Caco-2 (cell line): ENCODE measurements at regions not wholly inside any gene's neighbourhood (a gene's known extent, or its start where the extent isn't known, plus 50 kb on each side); places are given as distances from the start of the nearest gene placed in this dataset.

Experiments
- BruUV-seq: library from RNA; stranded (reverse); fragments of 400-500 nt; replicated peaks from 2 replicates; lab custom pipeline; 2021; lab: Mats Ljungman, UMichigan
- CTCF ChIA-PET: fragments of 300-600 bp; sonication (Branson Sonifier 250); formaldehyde crosslinking; loops from one replicate; lab custom pipeline; 2022; ENCODE audit warnings: antibody characterized with exemption; lab: Charles Lee
- POLR2A ChIA-PET: fragments of 300-600 bp; sonication (Branson Sonifier 250); formaldehyde crosslinking; loops from one replicate; lab custom pipeline; 2022; ENCODE audit warnings: antibody characterized with exemption; lab: Charles Lee
- DNase-seq, 2 experiments: peaks; one replicate each; pipeline versions ENCODE4 v3.0.0 to v3.0.0-alpha.2; 2020 to 2022
- H3K27me3 ChIP-seq: replicated peaks from 2 replicates; pipeline ENCODE4 v1.6.0; 2011; ENCODE audit warnings: low read length; ENCODE audit not compliant: control insufficient read depth, insufficient read depth
- H3K36me3 ChIP-seq: 2 replicates; pipeline ENCODE4 v1.5.1; 2011; ENCODE audit warnings: low read length; ENCODE audit not compliant: control insufficient read depth, insufficient read depth
- H3K4me1 ChIP-seq: fragments of 250-450 bp; sonication (Bioruptor Pico); 2 replicates; pipeline ENCODE4 v1.5.1; 2020; ENCODE audit warnings: mild to moderate bottlenecking
- H3K4me3 ChIP-seq: 2 replicates; pipeline ENCODE4 v1.5.1; 2011; ENCODE audit warnings: low read depth, mild to moderate bottlenecking, control low read depth, low read length
- H3K9me3 ChIP-seq: fragments of 250-450 bp; sonication (Bioruptor Pico); 2 replicates; pipeline ENCODE4 v1.5.1; 2020; ENCODE audit warnings: mild to moderate bottlenecking, moderate library complexity
- H3K27ac Mint-ChIP-seq: one replicate; pipeline ENCODE4 v1.8.0; 2022; ENCODE audit warnings: mixed read lengths; ENCODE audit not compliant: unreplicated experiment
- H3K27me3 Mint-ChIP-seq: one replicate; pipeline ENCODE4 v1.8.0; 2022; ENCODE audit warnings: mixed read lengths; ENCODE audit not compliant: insufficient read depth, unreplicated experiment
- H3K36me3 Mint-ChIP-seq: one replicate; pipeline ENCODE4 v1.8.0; 2022; ENCODE audit warnings: mild to moderate bottlenecking, mixed read lengths; ENCODE audit not compliant: insufficient read depth, unreplicated experiment
- H3K4me1 Mint-ChIP-seq: one replicate; pipeline ENCODE4 v1.8.0; 2022; ENCODE audit warnings: low read depth, mixed read lengths; ENCODE audit not compliant: unreplicated experiment
- H3K4me3 Mint-ChIP-seq: one replicate; pipeline ENCODE4 v1.8.0; 2022; ENCODE audit warnings: mild to moderate bottlenecking, moderate library complexity, mixed read lengths; ENCODE audit not compliant: unreplicated experiment
- H3K9me3 Mint-ChIP-seq: one replicate; pipeline ENCODE4 v1.8.0; 2022; ENCODE audit warnings: mixed read lengths; ENCODE audit not compliant: unreplicated experiment
- intact Hi-C: fragments of 100-400 bp; cut with micrococcal nuclease; formaldehyde crosslinking; loops from one replicate; pipeline ENCODE4 v1.10.0; 2022; ENCODE audit not compliant: unreplicated experiment
- TF ChIP-seq, protein P1 (sequence below), 2 experiments: fragments of 200-600 bp in 1 of 2; IDR thresholded peaks; 1 replicate in 1 of 2; 2 replicates in 1 of 2; pipeline versions ENCODE4 v1.5.1 to v1.8.0; 2011 to 2022; ENCODE audit warnings: antibody characterized with exemption in 1 of 2, control low read depth in 1 of 2, inconsistent platforms in 1 of 2, low read depth in 1 of 2, low read length in 1 of 2, mild to moderate bottlenecking in 1 of 2, moderate library complexity in 1 of 2; ENCODE audit not compliant: insufficient read depth in 1 of 2, severe bottlenecking in 1 of 2, unreplicated experiment in 1 of 2

GRCh38 chr5:61735995-61736394 lies 403.9 kb downstream of the ZSWIM6 start:
- Mint-ChIP-seq H3K4me3 (no peak overlapping the region), H3K4me1 (no peaks in the 10 kb centered on the region), H3K27me3 (peaks cover 17% of the 10 kb centered on the region), H3K27ac (no peak overlapping the region), H3K36me3 (no peaks in the 10 kb centered on the region), H3K9me3 (no peaks in the 10 kb centered on the region)
- H3K9me3 ChIP-seq: no peaks in the 10 kb centered on the region
- no peaks in the 10 kb centered on the region for H3K36me3 ChIP-seq
- no TSS peak for BruUV-seq
- no peak for DNase-seq
- CTCF ChIA-PET: no interaction called here
- TF ChIP-seq, protein P1, sequence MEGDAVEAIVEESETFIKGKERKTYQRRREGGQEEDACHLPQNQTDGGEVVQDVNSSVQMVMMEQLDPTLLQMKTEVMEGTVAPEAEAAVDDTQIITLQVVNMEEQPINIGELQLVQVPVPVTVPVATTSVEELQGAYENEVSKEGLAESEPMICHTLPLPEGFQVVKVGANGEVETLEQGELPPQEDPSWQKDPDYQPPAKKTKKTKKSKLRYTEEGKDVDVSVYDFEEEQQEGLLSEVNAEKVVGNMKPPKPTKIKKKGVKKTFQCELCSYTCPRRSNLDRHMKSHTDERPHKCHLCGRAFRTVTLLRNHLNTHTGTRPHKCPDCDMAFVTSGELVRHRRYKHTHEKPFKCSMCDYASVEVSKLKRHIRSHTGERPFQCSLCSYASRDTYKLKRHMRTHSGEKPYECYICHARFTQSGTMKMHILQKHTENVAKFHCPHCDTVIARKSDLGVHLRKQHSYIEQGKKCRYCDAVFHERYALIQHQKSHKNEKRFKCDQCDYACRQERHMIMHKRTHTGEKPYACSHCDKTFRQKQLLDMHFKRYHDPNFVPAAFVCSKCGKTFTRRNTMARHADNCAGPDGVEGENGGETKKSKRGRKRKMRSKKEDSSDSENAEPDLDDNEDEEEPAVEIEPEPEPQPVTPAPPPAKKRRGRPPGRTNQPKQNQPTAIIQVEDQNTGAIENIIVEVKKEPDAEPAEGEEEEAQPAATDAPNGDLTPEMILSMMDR (IDR thresholded peaks at IDR 0.05; ENCODE audit: insufficient read depth in 1 of 2, low read depth in 1 of 2, low read length in 1 of 2, severe bottlenecking in 1 of 2, unreplicated experiment in 1 of 2): no peak
- no peaks in the 10 kb centered on the region for H3K27me3 ChIP-seq
- no peak overlapping the region for H3K4me3 ChIP-seq
- intact Hi-C loops: no loop called here
- POLR2A ChIA-PET: no interaction called here
- no peaks in the 10 kb centered on the region for H3K4me1 ChIP-seq

GRCh38 chr5:61737301-61737963 lies 405.4 kb downstream of the ZSWIM6 start:
- Histone ChIP-seq H3K36me3 (no peaks in the 10 kb centered on the region), H3K27me3 (no peaks in the 10 kb centered on the region), H3K4me3 (no peak overlapping the region), H3K4me1 (no peaks in the 10 kb centered on the region), H3K9me3 (peaks cover 2% of the 10 kb centered on the region; the same call in 1 of the 2 replicates)
- Mint-ChIP-seq H3K4me1 (no peaks in the 10 kb centered on the region), H3K36me3 (no peaks in the 10 kb centered on the region), H3K4me3 (no peak overlapping the region), H3K27ac (no peak overlapping the region), H3K27me3 (peaks cover 8% of the 10 kb centered on the region), H3K9me3 (no peaks in the 10 kb centered on the region)
- ChIA-PET POLR2A (no interaction called here), CTCF (no interaction called here)
- BruUV-seq: no TSS peak
- no peak for DNase-seq
- intact Hi-C loops: no loop called here
- TF ChIP-seq, protein P1 (IDR thresholded peaks at IDR 0.05; ENCODE audit: insufficient read depth in 1 of 2, low read depth in 1 of 2, low read length in 1 of 2, severe bottlenecking in 1 of 2, unreplicated experiment in 1 of 2): no peak

GRCh38 chr5:61737964-61738340 lies 405.9 kb downstream of the ZSWIM6 start:
- H3K36me3 Mint-ChIP-seq: no peaks in the 10 kb centered on the region
- H3K27me3 ChIP-seq: no peaks in the 10 kb centered on the region
- no peak for DNase-seq
- intact Hi-C loops: no loop called here
- CTCF ChIA-PET: no interaction called here
- H3K36me3 ChIP-seq: no peaks in the 10 kb centered on the region
- TF ChIP-seq, protein P1 (IDR thresholded peaks at IDR 0.05; ENCODE audit: insufficient read depth in 1 of 2, low read depth in 1 of 2, low read length in 1 of 2, severe bottlenecking in 1 of 2, unreplicated experiment in 1 of 2): no peak
- POLR2A ChIA-PET: no interaction called here
- no peaks in the 10 kb centered on the region for H3K4me1 ChIP-seq
- no peaks in the 10 kb centered on the region for H3K4me1 Mint-ChIP-seq
- H3K4me3 Mint-ChIP-seq: no peak overlapping the region
- no TSS peak for BruUV-seq
- no peak overlapping the region for H3K4me3 ChIP-seq
- peaks cover 3% of the 10 kb centered on the region for H3K27me3 Mint-ChIP-seq
- no peak overlapping the region for H3K27ac Mint-ChIP-seq
- no peaks in the 10 kb centered on the region for H3K9me3 Mint-ChIP-seq
- H3K9me3 ChIP-seq: peaks cover 3% of the 10 kb centered on the region; the same call in 1 of the 2 replicates
